HCT116 (cell line): ENCODE measurements at regions not wholly inside any gene's neighbourhood (a gene's known extent, or its start where the extent isn't known, plus 50 kb on each side); places are given as distances from the start of the nearest gene placed in this dataset.

Experiments used
- ATAC-seq: fragments of 200-7000 bp; cut with Tn5 transposase; 2 replicates; pipeline ENCODE4 v1.9.1; 2020; ENCODE audit warnings: mild to moderate bottlenecking, moderate library complexity
- BruUV-seq: library from RNA; stranded (reverse); fragments of 400-500 nt; replicated peaks from 2 replicates; lab custom pipeline; 2021; lab: Mats Ljungman, UMichigan
- CTCF ChIA-PET: fragments of 300-600 bp; sonication (Branson Sonifier 250); formaldehyde crosslinking; loops from one replicate; lab custom pipeline; 2021; ENCODE audit warnings: antibody characterized with exemption; lab: Charles Lee
- POLR2A ChIA-PET: fragments of 300-600, 350-600 bp; sonication (Branson Sonifier 250); formaldehyde crosslinking; loops from one replicate; lab custom pipeline; 2021; ENCODE audit warnings: antibody characterized with exemption; lab: Charles Lee
- RAD21 ChIA-PET, 2 experiments: fragments of 300-600 bp; sonication (Branson Sonifier 250); formaldehyde crosslinking; loops; one replicate each; lab custom pipeline; 2023; ENCODE audit warnings: low total read pairs in 2 of 2; ENCODE audit not compliant: uncharacterized antibody in 2 of 2, unreplicated experiment in 2 of 2, low non-redundant PET in 1 of 2; lab: Charles Lee
- DNase-seq: peaks from one replicate; pipeline ENCODE4 v3.0.0-alpha.2; 2010; ENCODE audit warnings: low read depth, low spot score
- H2AFZ ChIP-seq: fragments of 200-600 bp; shearing (Covaris generic), sonication (generic); 2 replicates; pipeline ENCODE4 v1.6.1; 2017; ENCODE audit warnings: low read depth, mixed run types, mixed read lengths, antibody characterized with exemption, low read length; ENCODE audit not compliant: poor library complexity, severe bottlenecking
- H3K27ac ChIP-seq: 2 replicates; pipeline ENCODE4 v1.5.1; 2012; ENCODE audit warnings: low read depth, low read length
- H3K27me3 ChIP-seq: fragments of 200-600 bp; sonication (generic); 2 replicates; pipeline ENCODE4 v1.6.1; 2016; ENCODE audit warnings: mixed run types, low read length, mixed read lengths; ENCODE audit not compliant: insufficient read depth
- H3K36me3 ChIP-seq, 2 experiments: fragments of 200-500 bp in 1 of 2; fragments of 200-600 bp in 1 of 2; sonication (Bioruptor generic) in 1 of 2; sonication (generic) in 1 of 2; 2 replicates each; pipeline versions ENCODE4 v1.5.1 to v1.6.1; 2014 to 2016; ENCODE audit warnings: low read length in 2 of 2, inconsistent platforms in 1 of 2, mixed read lengths in 1 of 2, mixed run types in 1 of 2; ENCODE audit not compliant: insufficient read depth in 2 of 2, control insufficient read depth in 1 of 2
- H3K4me1 ChIP-seq, 2 experiments: fragments of 200-600 bp in 1 of 2; sonication (generic) in 1 of 2; 2 replicates each; pipeline versions ENCODE4 v1.5.1 to v1.6.1; 2012 to 2017; ENCODE audit warnings: low read length in 2 of 2, inconsistent platforms in 1 of 2, mild to moderate bottlenecking in 1 of 2, mixed read lengths in 1 of 2, mixed run types in 1 of 2, moderate library complexity in 1 of 2; ENCODE audit not compliant: insufficient read depth in 2 of 2, control insufficient read depth in 1 of 2
- H3K4me2 ChIP-seq: fragments of 200-600 bp; sonication (generic); 2 replicates; pipeline ENCODE4 v1.6.1; 2017; ENCODE audit warnings: mixed run types, low read length, mixed read lengths
- H3K4me3 ChIP-seq, 2 experiments: fragments of 200-600 bp in 1 of 2; sonication (generic) in 1 of 2; replicated peaks in 1 of 2; 2 replicates each; pipeline ENCODE4 v1.5.1; 2011 to 2016; ENCODE audit warnings: low read length in 2 of 2, control low read depth in 1 of 2, low read depth in 1 of 2, mild to moderate bottlenecking in 1 of 2, mixed read lengths in 1 of 2, mixed run types in 1 of 2
- H3K79me2 ChIP-seq: fragments of 200-600 bp; sonication (generic); 2 replicates; pipeline ENCODE4 v1.6.1; 2017; ENCODE audit warnings: mild to moderate bottlenecking, mixed run types, low read length, moderate library complexity, mixed read lengths; ENCODE audit not compliant: insufficient read depth
- H3K9ac ChIP-seq: fragments of 200-600 bp; sonication (generic); 2 replicates; pipeline ENCODE4 v1.6.1; 2016; ENCODE audit warnings: low read length, mixed read lengths
- H3K9me2 ChIP-seq: fragments of 200-600 bp; sonication (generic), shearing (Covaris generic); 2 replicates; pipeline ENCODE4 v1.6.1; 2017; ENCODE audit warnings: mixed run types, mild to moderate bottlenecking, moderate library complexity; ENCODE audit not compliant: insufficient read depth
- H3K9me3 ChIP-seq, 2 experiments: fragments of 200-500 bp in 1 of 2; fragments of 200-600 bp in 1 of 2; sonication (Bioruptor generic) in 1 of 2; sonication (generic) in 1 of 2; 2 replicates each; pipeline ENCODE4 v1.6.1; 2014 to 2017; ENCODE audit warnings: low read length in 2 of 2, mixed read lengths in 2 of 2, inconsistent platforms in 1 of 2, low read depth in 1 of 2, mild to moderate bottlenecking in 1 of 2, mixed run types in 1 of 2, moderate library complexity in 1 of 2; ENCODE audit not compliant: control insufficient read depth in 1 of 2, insufficient read depth in 1 of 2
- H4K20me1 ChIP-seq: fragments of 200-600 bp; sonication (generic), shearing (Covaris generic); 2 replicates; pipeline ENCODE4 v1.6.1; 2017; ENCODE audit warnings: mixed run types, mild to moderate bottlenecking, moderate library complexity; ENCODE audit not compliant: insufficient read depth
- CEBPB ChIP-seq: IDR thresholded peaks from 2 replicates; pipeline ENCODE4 v1.6.1; 2012; ENCODE audit warnings: low read depth
- EGR1 ChIP-seq: IDR thresholded peaks from 2 replicates; pipeline ENCODE4 v1.6.1; 2012; ENCODE audit warnings: low read depth
- ELF1 ChIP-seq: IDR thresholded peaks from 2 replicates; pipeline ENCODE4 v1.6.1; 2012; ENCODE audit warnings: low read depth, borderline replicate concordance
- EZH2phosphoT487 ChIP-seq: fragments of 200-600 bp; IDR thresholded peaks from 2 replicates; pipeline ENCODE4 v1.6.1; 2018; ENCODE audit warnings: antibody characterized with exemption, borderline replicate concordance
- JUND ChIP-seq: IDR thresholded peaks from 2 replicates; pipeline ENCODE4 v1.6.1; 2012
- POLR2A ChIP-seq: IDR thresholded peaks from 2 replicates; pipeline ENCODE4 v1.7.0; 2011; ENCODE audit warnings: borderline replicate concordance; ENCODE audit not compliant: insufficient read depth, insufficient read length; ENCODE audit errors: extremely low read depth
- POLR2AphosphoS5 ChIP-seq: IDR thresholded peaks from 2 replicates; pipeline ENCODE4 v1.6.1; 2011; ENCODE audit warnings: mild to moderate bottlenecking, low read depth, low read length, moderate library complexity
- RAD21 ChIP-seq: IDR thresholded peaks from 2 replicates; pipeline ENCODE4 v1.6.1; 2012; ENCODE audit warnings: low read depth, mild to moderate bottlenecking
- SIN3A ChIP-seq: IDR thresholded peaks from 2 replicates; pipeline ENCODE4 v1.6.1; 2012; ENCODE audit warnings: low read depth
- SRF ChIP-seq: IDR thresholded peaks from 2 replicates; pipeline ENCODE4 v1.6.1; 2012; ENCODE audit warnings: low read depth
- TCF7L2 ChIP-seq: IDR thresholded peaks from 2 replicates; pipeline ENCODE4 v1.7.0; 2011; ENCODE audit warnings: borderline replicate concordance, inconsistent platforms; ENCODE audit not compliant: insufficient read depth, insufficient read length; ENCODE audit errors: extremely low read depth
- intact Hi-C: fragments of 100-400 bp; cut with micrococcal nuclease; formaldehyde crosslinking; loops from 2 replicates; pipeline ENCODE4 v1.10.0; 2022
- TF ChIP-seq, protein P1 (sequence below): IDR thresholded peaks from 2 replicates; pipeline ENCODE4 v1.6.1; 2012
- TF ChIP-seq, protein P2 (sequence below), 3 experiments: fragments of 200-600 bp in 1 of 3; sonication (generic) in 1 of 3; IDR thresholded peaks in 2 of 3; conservative IDR thresholded peaks in 1 of 3; 2 replicates each; pipeline ENCODE4 v1.5.1; 2012 to 2017; ENCODE audit warnings: low read depth in 2 of 3, low read length in 2 of 3, antibody characterized with exemption in 1 of 3, borderline replicate concordance in 1 of 3, control low read depth in 1 of 3, mild to moderate bottlenecking in 1 of 3, mixed read lengths in 1 of 3, mixed run types in 1 of 3, moderate library complexity in 1 of 3; ENCODE audit not compliant: insufficient read depth in 1 of 3
- TF ChIP-seq, protein P3 (sequence below): IDR thresholded peaks from 2 replicates; pipeline ENCODE4 v1.6.1; 2012
- TF ChIP-seq, protein P4 (sequence below): IDR thresholded peaks from 2 replicates; pipeline ENCODE4 v1.6.1; 2012; ENCODE audit warnings: low read depth

DNA sequence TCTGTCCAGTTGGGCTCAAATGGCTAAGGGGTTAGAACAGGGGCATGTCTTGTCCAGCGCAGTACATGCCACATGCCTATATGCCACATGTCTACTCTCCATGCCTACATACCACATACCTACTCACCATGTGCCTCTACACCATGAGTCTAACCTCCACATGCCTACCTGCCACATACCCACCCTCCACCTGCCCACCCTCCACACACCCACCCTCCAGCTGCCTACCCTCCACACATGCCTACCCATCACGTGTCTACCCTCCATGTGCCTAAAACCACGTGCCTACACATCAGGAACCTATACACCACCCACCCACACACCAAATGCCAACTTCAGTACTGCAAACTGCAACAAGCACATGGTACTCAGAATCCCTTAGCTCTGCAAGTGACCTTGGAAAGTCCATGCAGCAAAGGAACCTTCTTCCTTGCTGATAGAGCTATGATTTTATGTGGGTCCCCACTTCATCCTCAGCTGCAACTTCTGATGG is 113.0 kb upstream of the CST7 start (continued):
- no peak for TF ChIP-seq TCF7L2
- TF ChIP-seq SRF, result no peak
- TF ChIP-seq, protein P1, sequence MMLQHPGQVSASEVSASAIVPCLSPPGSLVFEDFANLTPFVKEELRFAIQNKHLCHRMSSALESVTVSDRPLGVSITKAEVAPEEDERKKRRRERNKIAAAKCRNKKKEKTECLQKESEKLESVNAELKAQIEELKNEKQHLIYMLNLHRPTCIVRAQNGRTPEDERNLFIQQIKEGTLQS, result no peak
- TF ChIP-seq, protein P2, sequence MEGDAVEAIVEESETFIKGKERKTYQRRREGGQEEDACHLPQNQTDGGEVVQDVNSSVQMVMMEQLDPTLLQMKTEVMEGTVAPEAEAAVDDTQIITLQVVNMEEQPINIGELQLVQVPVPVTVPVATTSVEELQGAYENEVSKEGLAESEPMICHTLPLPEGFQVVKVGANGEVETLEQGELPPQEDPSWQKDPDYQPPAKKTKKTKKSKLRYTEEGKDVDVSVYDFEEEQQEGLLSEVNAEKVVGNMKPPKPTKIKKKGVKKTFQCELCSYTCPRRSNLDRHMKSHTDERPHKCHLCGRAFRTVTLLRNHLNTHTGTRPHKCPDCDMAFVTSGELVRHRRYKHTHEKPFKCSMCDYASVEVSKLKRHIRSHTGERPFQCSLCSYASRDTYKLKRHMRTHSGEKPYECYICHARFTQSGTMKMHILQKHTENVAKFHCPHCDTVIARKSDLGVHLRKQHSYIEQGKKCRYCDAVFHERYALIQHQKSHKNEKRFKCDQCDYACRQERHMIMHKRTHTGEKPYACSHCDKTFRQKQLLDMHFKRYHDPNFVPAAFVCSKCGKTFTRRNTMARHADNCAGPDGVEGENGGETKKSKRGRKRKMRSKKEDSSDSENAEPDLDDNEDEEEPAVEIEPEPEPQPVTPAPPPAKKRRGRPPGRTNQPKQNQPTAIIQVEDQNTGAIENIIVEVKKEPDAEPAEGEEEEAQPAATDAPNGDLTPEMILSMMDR (IDR thresholded peaks at IDR 0.05 in 2 of 3, conservative IDR thresholded peaks at IDR 0.05 in 1 of 3; ENCODE audit: borderline replicate concordance in 1 of 3, insufficient read depth in 1 of 3, low read depth in 2 of 3, low read length in 2 of 3), result no peak
- TF ChIP-seq, protein P3, sequence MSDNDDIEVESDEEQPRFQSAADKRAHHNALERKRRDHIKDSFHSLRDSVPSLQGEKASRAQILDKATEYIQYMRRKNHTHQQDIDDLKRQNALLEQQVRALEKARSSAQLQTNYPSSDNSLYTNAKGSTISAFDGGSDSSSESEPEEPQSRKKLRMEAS, result no peak
- no peak for TF ChIP-seq EGR1
- no peak for TF ChIP-seq POLR2A
- TF ChIP-seq SIN3A, result no peak
- TF ChIP-seq JUND, result no peak

DNA sequence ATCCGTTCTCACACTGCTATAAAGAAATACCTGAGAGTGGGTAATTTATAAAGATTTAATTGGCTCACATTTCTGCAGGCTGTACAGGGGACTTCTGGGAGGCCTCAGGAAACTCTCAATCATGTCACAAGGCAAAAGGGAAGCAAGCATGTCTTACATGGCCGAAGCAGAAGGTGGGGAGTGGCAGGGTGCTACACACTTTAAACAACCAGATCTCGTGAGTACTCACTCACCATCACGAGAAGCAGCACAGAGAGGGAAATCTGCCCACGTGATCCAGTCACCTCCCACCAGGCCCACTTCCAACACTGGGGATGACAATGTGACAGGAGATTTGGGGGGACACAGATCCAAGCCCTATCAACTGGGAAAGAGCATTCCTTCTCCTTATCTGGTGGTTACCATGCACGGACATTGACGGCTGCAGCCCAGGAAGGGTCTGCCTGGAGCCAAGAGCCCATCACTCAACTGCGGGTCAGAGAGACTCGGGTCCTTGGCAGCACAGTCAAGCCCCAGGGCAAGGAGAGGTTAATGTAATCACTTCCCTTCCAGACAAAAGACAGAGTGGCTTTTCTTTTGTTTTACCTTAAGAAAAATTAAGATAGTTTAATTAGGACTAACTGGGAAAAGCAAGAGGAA is 112.3 kb upstream of the CST7 start:
- H3K9ac ChIP-seq, result no peak overlapping the region
- no TSS peak for BruUV-seq
- intact Hi-C loops, result no loop called here
- H3K79me2 ChIP-seq, result no peaks in the 10 kb centered on the region
- H2AFZ ChIP-seq, result no peak overlapping the region
- no peaks in the 10 kb centered on the region for H4K20me1 ChIP-seq
- H3K27me3 ChIP-seq, result peaks cover 29% of the 10 kb centered on the region; the same call in 1 of the 2 replicates
- TF ChIP-seq POLR2AphosphoS5 (no peak), EGR1 (no peak), EZH2phosphoT487 (no peak), RAD21 (no peak), ELF1 (no peak), CEBPB (no peak)
- TF ChIP-seq, protein P1, result no peak
- TF ChIP-seq, protein P4, sequence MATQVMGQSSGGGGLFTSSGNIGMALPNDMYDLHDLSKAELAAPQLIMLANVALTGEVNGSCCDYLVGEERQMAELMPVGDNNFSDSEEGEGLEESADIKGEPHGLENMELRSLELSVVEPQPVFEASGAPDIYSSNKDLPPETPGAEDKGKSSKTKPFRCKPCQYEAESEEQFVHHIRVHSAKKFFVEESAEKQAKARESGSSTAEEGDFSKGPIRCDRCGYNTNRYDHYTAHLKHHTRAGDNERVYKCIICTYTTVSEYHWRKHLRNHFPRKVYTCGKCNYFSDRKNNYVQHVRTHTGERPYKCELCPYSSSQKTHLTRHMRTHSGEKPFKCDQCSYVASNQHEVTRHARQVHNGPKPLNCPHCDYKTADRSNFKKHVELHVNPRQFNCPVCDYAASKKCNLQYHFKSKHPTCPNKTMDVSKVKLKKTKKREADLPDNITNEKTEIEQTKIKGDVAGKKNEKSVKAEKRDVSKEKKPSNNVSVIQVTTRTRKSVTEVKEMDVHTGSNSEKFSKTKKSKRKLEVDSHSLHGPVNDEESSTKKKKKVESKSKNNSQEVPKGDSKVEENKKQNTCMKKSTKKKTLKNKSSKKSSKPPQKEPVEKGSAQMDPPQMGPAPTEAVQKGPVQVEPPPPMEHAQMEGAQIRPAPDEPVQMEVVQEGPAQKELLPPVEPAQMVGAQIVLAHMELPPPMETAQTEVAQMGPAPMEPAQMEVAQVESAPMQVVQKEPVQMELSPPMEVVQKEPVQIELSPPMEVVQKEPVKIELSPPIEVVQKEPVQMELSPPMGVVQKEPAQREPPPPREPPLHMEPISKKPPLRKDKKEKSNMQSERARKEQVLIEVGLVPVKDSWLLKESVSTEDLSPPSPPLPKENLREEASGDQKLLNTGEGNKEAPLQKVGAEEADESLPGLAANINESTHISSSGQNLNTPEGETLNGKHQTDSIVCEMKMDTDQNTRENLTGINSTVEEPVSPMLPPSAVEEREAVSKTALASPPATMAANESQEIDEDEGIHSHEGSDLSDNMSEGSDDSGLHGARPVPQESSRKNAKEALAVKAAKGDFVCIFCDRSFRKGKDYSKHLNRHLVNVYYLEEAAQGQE, result no peak
- H3K4me3 ChIP-seq, result no peak overlapping the region
- no peaks in the 10 kb centered on the region for H3K9me2 ChIP-seq
- H3K4me2 ChIP-seq, result no peak overlapping the region
- ChIA-PET POLR2A (no interaction called here), CTCF (no interaction called here), RAD21 (no interaction called here)
- H3K27ac ChIP-seq, result no peak overlapping the region
- ATAC-seq (no peak), DNase-seq (no peak)
- no peaks in the 10 kb centered on the region for H3K36me3 ChIP-seq
- H3K9me3 ChIP-seq, result no peaks in the 10 kb centered on the region
- H3K4me1 ChIP-seq, result no peaks in the 10 kb centered on the region
